T-helper 2 cell (primary cell): ENCODE measurements at regions not wholly inside any gene's neighbourhood (a gene's known extent, or its start where the extent isn't known, plus 50 kb on each side); places are given as distances from the start of the nearest gene placed in this dataset.
"Not testable (repeated sequence)": the region's sequence is repeated elsewhere in the genome, so short reads cannot be mapped to it uniquely, and the experiment has no call there.

Experiments
- DNase-seq, 5 experiments: peaks; one replicate each; pipeline versions ENCODE4 v3.0.0 to v3.0.0-alpha.2; 2012 to 2022

GRCh38 chr7:76709703-76710102 lies 82.6 kb upstream of the POMZP3 start:
- DNase-seq: not testable (repeated sequence)

DNA sequence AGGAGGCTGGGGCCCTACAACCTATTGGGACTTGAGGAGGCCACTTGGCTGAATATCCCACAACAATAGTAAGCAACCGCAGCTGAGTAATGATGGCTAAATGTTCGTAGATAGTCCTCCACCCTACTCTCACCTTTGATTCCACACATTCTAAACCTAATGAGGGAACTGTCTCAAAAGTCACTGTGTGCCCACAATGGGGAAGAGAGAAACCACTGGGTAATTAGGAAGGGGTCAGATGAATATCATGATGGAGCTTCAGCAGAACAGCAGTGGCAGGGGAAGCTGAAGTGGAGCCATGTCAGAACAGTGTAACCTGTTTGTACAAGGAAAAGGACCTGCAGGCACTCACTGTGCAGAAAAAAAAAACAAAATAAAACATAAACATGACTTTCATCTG lies 81.4 kb upstream of the POMZP3 start:
- not testable (repeated sequence) for DNase-seq

DNA sequence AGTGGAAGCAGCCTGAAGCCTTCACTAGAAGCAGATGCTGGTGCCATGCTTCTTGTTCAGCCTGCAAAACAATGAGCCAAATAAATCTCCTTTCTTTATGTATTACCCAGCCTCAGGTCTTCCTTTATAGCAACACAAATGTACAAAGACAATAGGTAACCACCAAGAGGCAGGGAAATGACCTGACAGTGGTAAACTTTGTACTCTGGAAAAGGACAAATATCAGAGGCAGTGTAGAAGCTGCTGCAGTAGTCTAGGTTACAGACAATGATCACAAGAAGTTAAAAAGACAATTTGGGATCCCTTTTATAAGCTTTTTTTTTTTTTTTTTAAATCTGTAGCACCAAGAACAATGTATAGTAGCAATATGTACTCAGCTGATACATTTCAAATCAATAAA lies 76.7 kb upstream of the POMZP3 start:
- DNase-seq: not testable (repeated sequence)

DNA sequence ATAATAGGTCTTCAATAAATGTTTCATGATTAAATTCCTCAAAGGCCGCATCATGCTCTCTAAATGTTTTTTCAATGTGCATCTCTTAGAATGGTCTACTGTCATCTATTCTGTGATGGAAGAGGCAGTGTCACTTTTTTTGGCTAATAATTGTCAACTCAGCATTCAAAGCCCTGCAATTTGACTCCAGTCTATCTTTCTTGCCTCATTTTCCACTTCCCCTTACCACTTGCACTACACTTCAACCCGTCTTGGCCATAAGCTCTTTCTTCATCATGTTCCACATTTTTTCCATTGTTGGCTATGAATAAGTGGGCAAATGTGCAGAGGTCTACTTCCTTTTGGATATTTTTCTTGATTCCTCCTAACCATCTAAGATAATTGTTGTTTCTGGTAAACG lies 59.2 kb upstream of the POMZP3 start:
- not testable (repeated sequence) for DNase-seq

DNA sequence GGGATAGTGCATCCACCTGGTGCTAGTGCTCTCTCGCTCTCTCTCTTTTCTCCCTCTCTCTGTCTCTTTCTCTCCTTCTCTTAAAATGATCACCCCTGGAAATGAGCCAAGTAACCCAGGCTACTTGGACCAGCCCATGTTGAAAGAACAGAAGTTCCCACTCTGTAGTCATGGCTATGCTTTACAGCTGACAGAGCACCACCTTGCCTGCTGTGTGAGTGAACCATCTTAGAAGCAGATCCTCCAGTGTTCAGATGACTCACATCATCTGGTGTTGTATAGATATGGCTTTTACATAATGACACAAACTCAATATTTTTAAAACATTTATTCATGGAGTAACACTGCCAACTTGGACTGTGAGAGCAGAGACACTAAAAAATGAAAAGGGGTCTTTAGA lies 57.7 kb upstream of the POMZP3 start:
- not testable (repeated sequence) for DNase-seq

GRCh38 chr7:76683631-76684030 lies 56.6 kb upstream of the POMZP3 start:
- DNase-seq: not testable (repeated sequence)

DNA sequence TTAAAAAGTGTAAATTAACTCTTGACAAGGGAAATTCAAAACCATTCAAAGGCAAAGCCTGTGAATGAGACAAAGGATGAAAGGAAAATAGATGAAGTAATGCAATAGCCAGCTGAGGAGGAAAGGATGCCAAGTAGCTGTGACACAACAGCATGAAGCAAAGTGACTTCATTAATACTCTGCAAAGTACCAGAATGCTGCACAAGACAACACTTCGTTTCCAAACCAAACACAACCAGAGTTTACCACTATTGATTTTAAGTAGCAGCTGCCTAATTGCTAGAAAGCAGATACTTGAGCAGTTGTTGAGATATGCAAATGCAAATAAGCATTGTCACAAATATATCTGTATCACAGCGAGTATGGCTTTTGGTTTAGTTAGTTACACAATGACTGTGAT lies 54.7 kb upstream of the POMZP3 start:
- DNase-seq: not testable (repeated sequence)

DNA sequence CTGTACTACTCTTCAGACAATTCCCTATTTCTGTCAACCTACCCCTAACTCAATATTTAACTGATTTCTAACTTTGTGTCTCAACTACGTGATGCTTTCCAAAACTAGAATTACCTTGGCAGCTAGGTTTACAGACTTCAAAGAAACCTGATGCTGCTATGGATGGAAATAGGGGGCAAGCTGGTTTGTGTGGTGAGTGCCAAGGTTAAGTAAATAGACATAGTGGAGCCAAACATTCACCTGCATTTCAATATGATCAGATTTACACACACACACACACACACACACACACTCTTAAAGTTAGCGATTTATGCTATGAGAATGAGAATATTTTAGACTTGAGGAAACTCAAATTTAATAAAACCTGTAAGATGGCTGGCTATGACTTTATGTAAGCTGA lies 52.1 kb upstream of the POMZP3 start:
- DNase-seq: not testable (repeated sequence)

GRCh38 chr7:76678500-76678899 lies 51.4 kb upstream of the POMZP3 start:
- not testable (repeated sequence) for DNase-seq

DNA sequence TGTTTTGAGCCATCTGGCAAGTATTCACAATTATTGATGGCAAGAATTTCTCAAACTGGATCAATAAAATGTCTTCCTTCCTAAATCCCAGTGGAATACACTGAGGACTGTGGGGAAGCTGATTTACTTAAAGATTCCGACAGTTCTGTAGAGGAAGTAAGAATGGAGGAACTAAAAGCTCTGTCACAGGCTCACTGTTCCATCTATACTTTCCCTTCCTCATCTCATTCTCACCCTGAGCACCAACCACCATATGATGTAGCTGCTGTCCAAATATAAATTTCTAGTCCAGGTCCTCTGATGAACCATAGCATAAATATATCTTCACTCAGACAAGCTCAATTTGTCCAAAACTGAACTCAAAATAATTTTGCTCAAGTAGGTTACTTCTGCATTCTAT lies 49.8 kb upstream of the POMZP3 start:
- not testable (repeated sequence) for DNase-seq
